NOMO-1 treated with DMSO at 0.1 percent for 48 hours (cell line): ENCODE measurements at regions not wholly inside any gene's neighbourhood (a gene's known extent, or its start where the extent isn't known, plus 50 kb on each side); places are given as distances from the start of the nearest gene placed in this dataset.
"Not testable (repeated sequence)": the region's sequence is repeated elsewhere in the genome, so short reads cannot be mapped to it uniquely, and the experiment has no call there.

Experiments used
- DNase-seq: peaks from one replicate; lab custom pipeline; 2025; ENCODE audit not compliant: unreplicated experiment; lab: John Stamatoyannopoulos, UW

DNA sequence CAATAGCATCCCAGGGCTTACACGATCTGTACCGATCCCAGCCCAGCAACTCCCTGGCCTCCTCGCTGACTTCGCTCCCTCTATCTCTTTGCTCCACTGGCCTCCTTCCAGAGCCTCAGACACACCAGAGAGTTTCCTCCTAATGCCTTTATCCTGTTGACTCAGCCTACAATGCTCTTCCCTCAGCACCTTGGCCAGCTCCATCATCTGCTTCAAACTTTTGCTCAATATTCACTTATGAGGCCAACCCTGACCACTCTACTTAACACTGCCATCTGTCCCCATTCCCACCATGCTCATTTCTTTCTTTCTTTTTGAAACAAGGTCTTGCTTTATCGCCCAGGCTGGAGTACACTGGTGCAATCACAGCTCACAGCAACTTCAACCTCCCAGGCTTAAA lies 180.9 kb downstream of the CEP170 start:
- DNase-seq = not testable (repeated sequence)

DNA sequence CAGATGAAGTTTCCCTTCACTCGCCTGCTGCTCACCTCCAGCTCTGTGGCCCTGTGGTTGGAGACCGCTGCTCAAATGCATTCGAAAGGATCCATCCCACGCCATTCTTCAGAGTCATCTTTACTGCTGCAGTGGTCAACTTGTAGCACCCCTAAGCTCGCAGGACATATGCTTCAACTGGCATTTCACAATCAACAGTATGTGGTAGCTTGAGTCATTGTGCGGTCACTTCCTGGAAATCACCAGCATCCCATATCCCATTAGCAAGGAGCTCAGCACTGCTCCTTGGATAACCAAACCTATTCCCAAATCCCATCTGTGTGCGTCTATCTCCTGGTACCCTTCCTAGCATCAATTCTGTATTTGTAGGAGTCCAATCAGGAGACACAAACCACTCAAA lies 188.0 kb downstream of the CEP170 start:
- DNase-seq = not testable (repeated sequence)

DNA sequence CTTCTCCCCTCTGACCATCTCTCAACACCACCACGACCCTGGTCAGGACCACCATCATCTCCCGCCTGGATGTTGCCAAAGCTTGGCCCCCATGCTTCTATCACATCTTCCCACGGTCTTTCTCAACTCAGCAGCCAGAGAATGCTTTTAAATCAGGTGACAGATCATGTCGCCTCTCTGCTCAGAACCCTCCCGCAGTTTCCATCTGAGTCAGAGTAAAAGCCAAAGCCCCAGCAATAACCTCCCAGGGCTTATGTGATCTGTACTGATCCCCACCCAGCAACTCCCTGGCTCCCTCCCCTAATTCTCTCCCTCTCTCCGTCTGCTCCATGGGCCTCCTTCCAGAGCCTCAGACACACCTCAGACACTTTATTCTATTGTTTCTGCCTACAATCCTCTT lies 193.1 kb downstream of the CEP170 start:
- not testable (repeated sequence) for DNase-seq

- not testable (repeated sequence) for DNase-seq
Measured at GRCh38 chr1:243055510-243055909, 199.6 kb downstream of the CEP170 start.

DNA sequence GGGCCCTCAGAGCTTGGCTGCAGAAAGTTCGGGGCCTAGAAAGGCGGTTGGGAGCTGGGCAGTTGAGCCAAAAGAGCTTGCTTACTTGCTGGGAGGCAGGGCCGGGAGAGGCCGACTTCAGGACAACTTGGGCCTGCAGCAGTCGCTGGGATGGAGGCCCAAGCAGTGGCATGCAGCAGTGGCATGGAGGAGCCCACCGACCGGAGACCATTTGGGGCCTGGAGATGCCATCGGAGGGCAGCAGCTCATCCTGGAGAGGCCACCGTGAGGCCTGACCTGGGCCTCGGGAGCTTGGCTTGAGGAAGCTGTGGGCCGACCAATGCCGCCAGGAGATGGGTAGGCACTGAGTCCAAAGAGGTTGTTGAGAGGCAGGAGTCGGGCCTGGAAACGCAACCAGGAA lies 200.0 kb downstream of the CEP170 start:
- not testable (repeated sequence) for DNase-seq

DNA sequence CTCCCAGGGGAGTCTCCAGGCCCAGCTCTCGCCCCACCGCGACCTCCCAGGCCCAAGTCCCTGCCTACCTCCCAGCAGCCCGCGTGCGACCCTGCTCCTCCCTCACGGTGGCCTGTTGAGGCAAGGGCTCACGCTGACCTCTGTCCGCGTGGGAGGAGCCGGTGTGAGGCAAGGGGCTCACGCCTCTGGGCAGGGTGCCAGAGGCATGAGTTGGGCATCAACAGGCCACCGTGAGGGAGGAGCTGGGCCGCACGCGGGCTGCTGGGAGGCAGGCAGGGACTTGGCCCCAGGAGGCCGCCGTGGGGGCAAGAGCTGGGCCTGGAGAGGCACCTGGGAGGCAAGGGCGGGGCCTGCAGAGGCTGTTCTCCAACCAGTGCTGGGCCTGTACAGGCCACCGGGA lies 200.4 kb downstream of the CEP170 start:
- not testable (repeated sequence) for DNase-seq

DNA sequence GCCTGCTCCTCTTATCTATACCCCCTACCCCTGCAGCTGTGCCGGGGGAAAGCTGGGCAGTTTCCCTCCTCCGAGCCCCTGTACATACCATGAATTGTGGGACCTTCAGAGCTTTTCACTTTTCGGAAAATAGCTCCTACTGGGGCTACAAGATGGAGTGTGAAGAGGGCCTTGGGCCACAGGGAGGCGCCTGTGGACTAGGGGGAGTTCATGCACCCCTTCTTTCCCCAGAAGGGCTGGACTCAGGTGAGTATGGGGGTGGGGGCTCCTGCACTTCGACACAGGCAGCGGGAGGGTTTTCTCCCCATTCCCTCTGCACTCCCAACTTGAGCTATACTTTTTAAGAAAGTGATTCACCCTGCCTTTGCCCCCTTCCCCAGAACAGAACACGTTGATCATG lies 202.0 kb downstream of the CEP170 start:
- not testable (repeated sequence) for DNase-seq

DNA sequence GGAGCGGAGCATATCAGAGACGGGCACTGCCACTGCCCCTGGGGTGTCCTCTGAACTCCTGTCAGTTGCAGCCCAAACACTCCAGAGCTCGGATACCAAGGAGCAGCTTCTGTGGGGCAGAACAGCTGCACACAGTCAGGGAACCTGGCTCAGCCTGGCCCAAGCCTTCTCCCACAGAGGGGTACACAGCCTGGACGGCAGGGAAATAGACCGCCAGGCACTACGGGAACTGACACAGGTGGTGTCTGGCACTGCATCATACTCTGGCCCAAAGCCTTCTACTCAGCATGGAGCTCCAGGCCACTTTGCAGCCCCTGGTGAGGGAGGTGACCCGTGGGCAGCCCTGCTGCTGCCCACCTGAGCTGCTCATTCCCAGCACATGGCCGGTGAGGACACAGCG lies 204.5 kb downstream of the CEP170 start:
- DNase-seq = not testable (repeated sequence)

DNA sequence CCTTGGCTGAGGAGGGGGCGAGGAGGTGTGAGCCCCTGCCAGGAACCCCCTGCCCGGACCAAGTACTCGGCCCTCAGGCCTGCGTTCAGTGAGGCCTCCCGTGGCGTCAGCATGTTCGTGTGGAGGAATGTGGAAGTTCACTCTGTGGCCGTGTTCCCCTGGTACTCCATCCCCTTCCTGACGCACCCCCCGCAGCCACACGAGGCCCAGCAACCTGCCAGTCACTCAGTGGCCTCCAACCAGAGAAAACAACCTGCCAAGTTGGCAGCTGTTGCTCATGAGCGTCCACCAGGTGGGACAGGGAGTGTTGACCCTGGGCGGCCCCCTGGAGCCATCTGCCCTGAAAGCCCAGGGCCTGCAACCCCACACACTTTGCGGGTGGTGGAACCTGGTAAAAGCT lies 205.4 kb downstream of the CEP170 start:
- not testable (repeated sequence) for DNase-seq

DNA sequence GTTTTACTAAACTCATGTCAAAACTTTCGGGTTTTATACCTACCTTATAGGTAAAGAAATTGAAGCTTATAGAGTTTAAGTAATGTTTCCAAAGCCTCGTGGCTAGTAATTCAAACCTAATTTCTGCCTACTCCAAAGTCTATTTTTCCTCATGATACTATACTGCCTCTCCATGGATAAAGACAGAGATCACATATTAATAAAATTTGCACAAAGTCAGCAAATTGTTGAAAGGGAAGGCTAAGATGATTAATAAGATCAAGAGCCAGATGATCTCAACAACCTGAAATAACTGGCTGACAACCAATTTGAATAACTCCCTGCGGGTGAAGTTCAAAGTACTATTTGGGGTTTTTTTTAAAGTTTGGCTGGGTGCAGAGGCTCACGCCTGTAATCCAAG lies 233.7 kb downstream of the CEP170 start:
- DNase-seq = not testable (repeated sequence)

- not testable (repeated sequence) for DNase-seq
Measured at GRCh38 chr1:243019030-243019635, 235.9 kb downstream of the CEP170 start.

DNA sequence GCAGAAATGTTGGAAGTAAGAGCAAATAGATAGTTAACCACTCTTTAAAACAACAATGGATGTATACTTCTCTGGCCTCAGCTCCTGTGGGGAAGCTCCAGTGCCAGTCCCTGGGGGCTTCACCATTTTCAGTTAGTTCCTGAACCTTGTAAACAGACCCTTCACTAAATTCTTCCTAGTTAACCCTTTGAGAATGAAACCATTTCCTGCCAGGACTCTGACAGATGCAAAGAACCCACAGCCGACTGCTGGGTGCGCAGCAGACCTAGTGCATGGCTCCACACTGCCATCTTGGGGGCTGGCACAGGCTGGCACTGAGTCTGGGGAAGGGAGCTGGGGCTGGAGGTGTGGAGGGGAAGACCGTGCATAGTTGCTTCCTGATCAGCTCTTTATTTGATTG lies 244.4 kb downstream of the CEP170 start:
- DNase-seq = not testable (repeated sequence)

- not testable (repeated sequence) for DNase-seq
Measured at GRCh38 chr1:243001003-243001402, 254.1 kb downstream of the CEP170 start.

DNA sequence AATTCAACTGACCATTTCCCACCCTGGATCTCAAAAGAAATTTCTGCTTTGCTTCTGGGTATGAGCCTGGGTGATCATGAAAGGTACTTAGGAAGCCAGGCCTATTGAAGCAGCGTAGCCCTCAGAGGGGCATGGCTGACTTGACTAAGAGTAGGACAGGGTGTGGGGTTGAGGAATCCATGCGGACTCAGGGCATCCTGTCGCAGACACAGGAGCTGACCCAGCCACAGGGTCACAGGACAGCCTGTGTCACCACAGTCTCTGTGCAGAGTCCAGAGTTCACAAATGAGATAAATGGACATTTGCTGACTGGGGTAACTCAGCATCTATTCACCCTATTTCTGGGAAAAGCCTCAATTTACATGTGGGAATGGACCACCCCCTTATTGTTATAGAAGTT lies 262.3 kb downstream of the CEP170 start:
- not testable (repeated sequence) for DNase-seq

DNA sequence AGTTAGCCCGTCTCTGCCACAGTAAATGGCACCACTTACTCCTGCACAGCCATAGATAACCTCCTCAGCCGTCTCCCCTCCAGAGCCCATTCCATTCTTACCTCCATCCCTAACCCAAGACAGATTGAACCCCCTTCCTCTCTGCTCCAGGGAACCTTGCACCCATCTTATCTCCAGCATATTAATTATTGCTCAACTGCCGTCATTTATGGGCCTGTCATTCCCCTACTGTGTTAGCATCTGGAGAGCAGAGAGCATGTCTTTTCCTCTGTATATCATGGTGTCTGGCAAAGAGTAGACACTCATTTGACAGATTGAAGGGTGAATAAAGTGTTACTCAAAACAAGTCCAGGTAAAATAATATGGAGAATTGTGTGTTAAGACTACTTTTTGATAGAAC lies 270.0 kb downstream of the CEP170 start:
- not testable (repeated sequence) for DNase-seq

DNA sequence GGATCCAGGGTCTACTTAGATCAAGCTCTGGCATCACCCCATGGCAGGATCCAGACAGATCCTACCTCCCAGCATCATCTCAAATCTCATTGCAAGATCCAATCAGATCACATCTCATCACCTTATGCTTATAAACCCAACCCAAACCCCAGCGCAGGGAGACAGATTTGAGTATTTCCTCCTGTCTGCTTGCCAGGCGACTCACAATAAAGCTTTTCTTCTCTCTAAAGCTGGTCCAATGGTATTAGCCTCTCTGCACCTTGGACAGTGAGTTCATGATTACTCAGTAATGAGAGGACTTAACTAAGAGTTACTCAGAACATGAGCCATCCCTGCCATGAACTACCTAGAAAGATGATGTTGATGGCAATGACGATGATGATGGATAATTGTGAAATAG lies 281.7 kb downstream of the CEP170 start:
- not testable (repeated sequence) for DNase-seq

DNA sequence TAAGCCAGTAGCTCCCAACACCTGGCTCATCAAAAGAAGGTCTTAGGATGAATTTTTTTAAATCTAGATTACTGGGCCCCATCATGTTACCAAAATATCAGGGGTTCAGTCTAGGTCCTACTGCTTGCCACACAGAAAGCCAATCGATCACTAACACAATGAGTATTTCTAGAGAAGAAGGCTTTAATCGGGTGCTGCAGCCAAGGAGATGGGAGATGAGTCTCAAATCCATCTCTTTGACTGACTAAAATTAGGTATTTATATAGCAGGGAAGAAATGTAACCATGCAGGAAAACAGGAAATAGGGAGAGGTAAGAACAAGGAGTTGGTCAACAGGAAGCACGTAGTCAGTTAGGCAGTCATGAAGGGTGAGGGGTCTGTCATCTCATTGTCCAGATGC lies 288.2 kb downstream of the CEP170 start:
- DNase-seq = no peak

GRCh38 chr1:242959397-242959796 lies 295.7 kb downstream of the CEP170 start:
- not testable (repeated sequence) for DNase-seq

GRCh38 chr1:242954945-242955344 lies 300.1 kb downstream of the CEP170 start:
- not testable (repeated sequence) for DNase-seq

DNA sequence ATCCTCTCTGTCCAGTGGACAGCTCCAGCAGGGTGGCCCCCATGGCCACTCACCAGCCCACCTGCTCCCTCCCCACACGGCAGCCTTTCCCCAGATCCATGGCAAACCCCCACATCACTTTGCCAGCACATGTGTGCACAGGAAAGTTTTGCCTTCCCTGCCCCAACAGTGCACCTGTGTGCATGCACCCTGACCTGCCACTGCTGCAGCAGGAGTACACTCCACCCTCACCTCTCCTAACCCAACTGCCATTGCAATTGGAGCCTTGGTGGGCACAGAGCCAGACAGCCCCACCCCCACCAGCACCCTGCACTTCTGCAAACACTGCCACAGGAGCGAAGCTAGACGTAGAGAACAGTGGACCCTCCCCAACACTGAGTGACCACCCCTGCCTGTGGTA lies 308.9 kb downstream of the CEP170 start:
- no peak for DNase-seq

DNA sequence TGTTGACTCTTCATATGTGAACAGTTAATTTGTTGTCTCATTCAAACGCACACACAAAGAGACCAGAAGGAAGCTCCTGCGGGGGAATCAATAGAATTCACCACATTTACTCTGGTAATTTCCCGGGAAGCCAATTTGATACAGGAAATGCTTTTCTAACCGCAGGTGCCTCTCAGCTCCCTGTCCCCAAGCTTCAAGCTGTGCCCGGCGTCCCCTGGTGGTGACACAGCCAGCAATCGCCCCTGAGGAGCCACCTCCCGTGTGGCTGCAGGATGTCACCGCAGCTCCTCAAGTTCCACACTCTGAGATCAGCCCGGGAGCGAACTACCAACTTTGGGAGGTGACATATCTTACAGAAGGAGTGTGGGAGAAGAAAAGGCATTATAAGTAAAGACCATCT lies 318.4 kb downstream of the CEP170 start:
- not testable (repeated sequence) for DNase-seq

- DNase-seq = not testable (repeated sequence)
Measured at GRCh38 chr1:242924717-242925116, 330.4 kb downstream of the CEP170 start.

- not testable (repeated sequence) for DNase-seq
Measured at GRCh38 chr1:242923603-242924002, 331.5 kb downstream of the CEP170 start.
